Right lobe of liver (tissue), 4 donors: ENCODE measurements at regions not wholly inside any gene's neighbourhood (a gene's known extent, or its start where the extent isn't known, plus 50 kb on each side); places are given as distances from the start of the nearest gene placed in this dataset.

Experiments used
- CTCF ChIP-seq, 4 donors: fragments of 200-600 bp in 3 of 4; fragments of 450-650 bp in 1 of 4; IDR thresholded peaks; one replicate each; pipeline versions ENCODE4 v1.5.1 to v1.8.0; 2016 to 2022; ENCODE audit warnings: antibody characterized with exemption in 4 of 4, mild to moderate bottlenecking in 2 of 4
- POLR2A ChIP-seq: fragments of 450-650 bp; IDR thresholded peaks from one replicate; pipeline ENCODE4 v1.6.1; 2017; ENCODE audit warnings: antibody characterized with exemption, mild to moderate bottlenecking
- donor health status: DM: no; HTN: no; CAD: no.
- donor health status: DM: no; HTN: no; CAD: no.
- donor health status: DM: no; HTN: yes; CAD: no.

GRCh38 chr18:75809926-75810255 is 382.4 kb upstream of the SMIM21 start:
- no peak for TF ChIP-seq CTCF (IDR thresholded peaks at IDR 0.05)
- no peak for TF ChIP-seq POLR2A
